ENCODE measurements at regions not wholly inside any gene's neighbourhood (a gene's known extent, or its start where the extent isn't known, plus 50 kb on each side); places are given as distances from the start of the nearest gene placed in this dataset.
"Not testable (repeated sequence)": the region's sequence is repeated elsewhere in the genome, so short reads cannot be mapped to it uniquely, and the experiment has no call there.

- DNase-seq (ENCODE audit: extremely low spot score); CTCF ChIA-PET; POLR2A ChIA-PET: not testable (repeated sequence)
These were observed 50.4 kb upstream of the B3GAT2 start for GRCh38 chr6:71007298-71007697.

GRCh38 chr6:71011871-71012371 lies 55.1 kb upstream of the B3GAT2 start:
- POLR2A ChIA-PET, result no interaction called here
- TF ChIP-seq ARNT (IDR thresholded peaks at IDR 0.05) (no peak), ELF4 (IDR thresholded peaks at IDR 0.05) (no peak), SP1 (IDR thresholded peaks at IDR 0.05) (no peak), CTBP1 (IDR thresholded peaks at IDR 0.05; ENCODE audit: borderline replicate concordance) (no peak), SUZ12 (IDR thresholded peaks at IDR 0.05) (no peak), HDGF (IDR thresholded peaks at IDR 0.05; ENCODE audit: borderline replicate concordance) (no peak), TARDBP (IDR thresholded peaks at IDR 0.05) (no peak), L3MBTL2 (conservative IDR thresholded peaks at IDR 0.05) (no peak), PKNOX1 (IDR thresholded peaks at IDR 0.05) (no peak), FOXK2 (IDR thresholded peaks at IDR 0.05) (no peak)
- CTCF ChIA-PET, result interaction anchor here (0.6 to 0.8 kb wide), 4 partner anchors 10 to 702 kb away, joined by 3 to 4 read pairs (median 3); no protein-coding TSS in a partner anchor
- no peak for DNase-seq (ENCODE audit: extremely low spot score)

GRCh38 chr6:71012866-71013469 lies 56.1 kb upstream of the B3GAT2 start:
- ChIA-PET POLR2A (no interaction called here), CTCF (interaction anchor here (0.7 to 1.4 kb wide), 3 partner anchors 129 to 794 kb away, joined by 3 read pairs; no protein-coding TSS in a partner anchor)
- TF ChIP-seq SP1 (IDR thresholded peaks at IDR 0.05), result no peak
- no peak for TF ChIP-seq CTBP1 (IDR thresholded peaks at IDR 0.05; ENCODE audit: borderline replicate concordance)
- TF ChIP-seq L3MBTL2 (conservative IDR thresholded peaks at IDR 0.05), result no peak
- TF ChIP-seq NFRKB (IDR thresholded peaks at IDR 0.05), result no peak
- no peak for TF ChIP-seq ZNF384 (IDR thresholded peaks at IDR 0.05)
- no peak for TF ChIP-seq PKNOX1 (IDR thresholded peaks at IDR 0.05)
- no peak for TF ChIP-seq FOXA1 (IDR thresholded peaks at IDR 0.05)
- no peak for TF ChIP-seq SUZ12 (IDR thresholded peaks at IDR 0.05)
- TF ChIP-seq LEF1 (IDR thresholded peaks at IDR 0.05; ENCODE audit: borderline replicate concordance), result no peak
- TF ChIP-seq BHLHE40 (IDR thresholded peaks at IDR 0.05; ENCODE audit: borderline replicate concordance), result no peak
- TF ChIP-seq TARDBP (IDR thresholded peaks at IDR 0.05), result no peak
- no peak for TF ChIP-seq HDGF (IDR thresholded peaks at IDR 0.05; ENCODE audit: borderline replicate concordance)
- TF ChIP-seq ARNT (IDR thresholded peaks at IDR 0.05), result no peak
- TF ChIP-seq FOXK2 (IDR thresholded peaks at IDR 0.05), result no peak
- no peak for TF ChIP-seq ELF4 (IDR thresholded peaks at IDR 0.05)
- no peak for TF ChIP-seq FOXM1 (IDR thresholded peaks at IDR 0.05; ENCODE audit: borderline replicate concordance)
- DNase-seq (ENCODE audit: extremely low spot score), result peak; percentile 61

- no peak for DNase-seq (ENCODE audit: extremely low spot score)
- POLR2A ChIA-PET, result no interaction called here
- CTCF ChIA-PET, result interaction anchor here (0.5 to 0.7 kb wide), 2 partner anchors 130 to 338 kb away, joined by 3 to 7 read pairs; no protein-coding TSS in a partner anchor
- no peak for TF ChIP-seq PKNOX1 (IDR thresholded peaks at IDR 0.05)
- TF ChIP-seq BHLHE40 (IDR thresholded peaks at IDR 0.05; ENCODE audit: borderline replicate concordance), result no peak
- TF ChIP-seq ELF4 (IDR thresholded peaks at IDR 0.05), result no peak
- TF ChIP-seq CTBP1 (IDR thresholded peaks at IDR 0.05; ENCODE audit: borderline replicate concordance), result no peak
- TF ChIP-seq LEF1 (IDR thresholded peaks at IDR 0.05; ENCODE audit: borderline replicate concordance), result no peak
- no peak for TF ChIP-seq ZNF384 (IDR thresholded peaks at IDR 0.05)
These were observed 58.5 kb upstream of the B3GAT2 start for GRCh38 chr6:71015392-71015791.

GRCh38 chr6:71028236-71028876 lies 71.5 kb upstream of the B3GAT2 start:
- TF ChIP-seq L3MBTL2 (conservative IDR thresholded peaks at IDR 0.05), result no peak
- TF ChIP-seq TARDBP (IDR thresholded peaks at IDR 0.05), result no peak
- no peak for TF ChIP-seq LEF1 (IDR thresholded peaks at IDR 0.05; ENCODE audit: borderline replicate concordance)
- TF ChIP-seq PKNOX1 (IDR thresholded peaks at IDR 0.05), result no peak
- no peak for TF ChIP-seq ELF4 (IDR thresholded peaks at IDR 0.05)
- no peak for TF ChIP-seq ZNF384 (IDR thresholded peaks at IDR 0.05)
- TF ChIP-seq HDGF (IDR thresholded peaks at IDR 0.05; ENCODE audit: borderline replicate concordance), result no peak
- no peak for TF ChIP-seq SUZ12 (IDR thresholded peaks at IDR 0.05)
- no peak for TF ChIP-seq NFRKB (IDR thresholded peaks at IDR 0.05)
- TF ChIP-seq ARNT (IDR thresholded peaks at IDR 0.05), result no peak
- no peak for TF ChIP-seq FOXM1 (IDR thresholded peaks at IDR 0.05; ENCODE audit: borderline replicate concordance)
- TF ChIP-seq CTBP1 (IDR thresholded peaks at IDR 0.05; ENCODE audit: borderline replicate concordance), result no peak
- DNase-seq (ENCODE audit: extremely low spot score), result no peak
- CTCF ChIA-PET, result no interaction called here
- POLR2A ChIA-PET, result no interaction called here

GRCh38 chr6:71028877-71029252 lies 72.0 kb upstream of the B3GAT2 start:
- no peak for TF ChIP-seq L3MBTL2 (conservative IDR thresholded peaks at IDR 0.05)
- TF ChIP-seq SUZ12 (IDR thresholded peaks at IDR 0.05), result no peak
- no peak for TF ChIP-seq LEF1 (IDR thresholded peaks at IDR 0.05; ENCODE audit: borderline replicate concordance)
- TF ChIP-seq FOXM1 (IDR thresholded peaks at IDR 0.05; ENCODE audit: borderline replicate concordance), result no peak
- TF ChIP-seq HDGF (IDR thresholded peaks at IDR 0.05; ENCODE audit: borderline replicate concordance), result no peak
- no peak for TF ChIP-seq PKNOX1 (IDR thresholded peaks at IDR 0.05)
- TF ChIP-seq BHLHE40 (IDR thresholded peaks at IDR 0.05; ENCODE audit: borderline replicate concordance), result no peak
- ChIA-PET CTCF (no interaction called here), POLR2A (no interaction called here)
- DNase-seq (ENCODE audit: extremely low spot score), result no peak
